ENCODE measurements at regions not wholly inside any gene's neighbourhood (a gene's known extent, or its start where the extent isn't known, plus 50 kb on each side); places are given as distances from the start of the nearest gene placed in this dataset.

GRCh38 chr2:120598416-120598815 lies 137.3 kb upstream of the GLI2 start:
- TF ChIP-seq CTCF (IDR thresholded peaks at IDR 0.05) (no peak), POLR2A (IDR thresholded peaks at IDR 0.05) (no peak), POLR2AphosphoS5 (IDR thresholded peaks at IDR 0.05; ENCODE audit: insufficient read depth in 1 of 2, low read depth in 1 of 2) (no peak)

Data from vagina (tissue), 2 donors.